WTC11 (cell line): ENCODE measurements at regions not wholly inside any gene's neighbourhood (a gene's known extent, or its start where the extent isn't known, plus 50 kb on each side); places are given as distances from the start of the nearest gene placed in this dataset.

Experiments used
- ARID4B ChIP-seq: sonication (generic); formaldehyde crosslinking; IDR thresholded peaks from 2 replicates; pipeline ENCODE4 v1.8.0; 2023; ENCODE audit warnings: missing genetic modification reagents, mild to moderate bottlenecking, borderline replicate concordance

GRCh38 chr6:134368670-134369069 lies 50.8 kb upstream of the SGK1 start (continued):
- TF ChIP-seq ARID4B (CRISPR knock-in tag): no peak
